ENCODE measurements at regions not wholly inside any gene's neighbourhood (a gene's known extent, or its start where the extent isn't known, plus 50 kb on each side); places are given as distances from the start of the nearest gene placed in this dataset.
"Not testable (repeated sequence)": the region's sequence is repeated elsewhere in the genome, so short reads cannot be mapped to it uniquely, and the experiment has no call there.

GRCh38 chr17:64719517-64719916 is 57.4 kb upstream of the SMURF2 start:
- TF ChIP-seq CTCF, POLR2A (IDR thresholded peaks at IDR 0.05): not testable (repeated sequence)

Data from testis (tissue), 2 donors.